ENCODE measurements at regions not wholly inside any gene's neighbourhood (a gene's known extent, or its start where the extent isn't known, plus 50 kb on each side); places are given as distances from the start of the nearest gene placed in this dataset.

- TF ChIP-seq, protein P1, sequence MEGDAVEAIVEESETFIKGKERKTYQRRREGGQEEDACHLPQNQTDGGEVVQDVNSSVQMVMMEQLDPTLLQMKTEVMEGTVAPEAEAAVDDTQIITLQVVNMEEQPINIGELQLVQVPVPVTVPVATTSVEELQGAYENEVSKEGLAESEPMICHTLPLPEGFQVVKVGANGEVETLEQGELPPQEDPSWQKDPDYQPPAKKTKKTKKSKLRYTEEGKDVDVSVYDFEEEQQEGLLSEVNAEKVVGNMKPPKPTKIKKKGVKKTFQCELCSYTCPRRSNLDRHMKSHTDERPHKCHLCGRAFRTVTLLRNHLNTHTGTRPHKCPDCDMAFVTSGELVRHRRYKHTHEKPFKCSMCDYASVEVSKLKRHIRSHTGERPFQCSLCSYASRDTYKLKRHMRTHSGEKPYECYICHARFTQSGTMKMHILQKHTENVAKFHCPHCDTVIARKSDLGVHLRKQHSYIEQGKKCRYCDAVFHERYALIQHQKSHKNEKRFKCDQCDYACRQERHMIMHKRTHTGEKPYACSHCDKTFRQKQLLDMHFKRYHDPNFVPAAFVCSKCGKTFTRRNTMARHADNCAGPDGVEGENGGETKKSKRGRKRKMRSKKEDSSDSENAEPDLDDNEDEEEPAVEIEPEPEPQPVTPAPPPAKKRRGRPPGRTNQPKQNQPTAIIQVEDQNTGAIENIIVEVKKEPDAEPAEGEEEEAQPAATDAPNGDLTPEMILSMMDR (IDR thresholded peaks at IDR 0.05 in 4 of 5, conservative IDR thresholded peaks at IDR 0.05 in 1 of 5): no peak
- TF ChIP-seq POLR2A (IDR thresholded peaks at IDR 0.05): no peak
Observed at GRCh38 chr17:17425591-17425990, 51.2 kb upstream of the MED9 start.
